Tibial nerve (tissue), 4 donors: ENCODE measurements at regions not wholly inside any gene's neighbourhood (a gene's known extent, or its start where the extent isn't known, plus 50 kb on each side); places are given as distances from the start of the nearest gene placed in this dataset.
"Not testable (repeated sequence)": the region's sequence is repeated elsewhere in the genome, so short reads cannot be mapped to it uniquely, and the experiment has no call there.

Experiments used
- DNase-seq, 2 donors: peaks; one replicate each; pipeline ENCODE4 v3.0.0-alpha.2; 2019; ENCODE audit warnings: low spot score in 2 of 2
- H3K27ac ChIP-seq, 4 donors: fragments of 200-600 bp; sonication (generic) in 3 of 4; one replicate each; pipeline ENCODE4 v1.5.1; 2017 to 2019; ENCODE audit warnings: mild to moderate bottlenecking in 1 of 4
- H3K27me3 ChIP-seq, 2 donors: fragments of 200-600 bp; sonication (generic) in 1 of 2; one replicate each; pipeline versions ENCODE4 v1.5.1 to v1.6.0; 2017 to 2019
- H3K36me3 ChIP-seq, 3 donors: fragments of 200-600 bp; sonication (generic); one replicate each; pipeline ENCODE4 v1.5.1; 2018 to 2019
- H3K4me1 ChIP-seq, 4 donors: fragments of 200-600 bp; sonication (generic) in 3 of 4; one replicate each; pipeline ENCODE4 v1.5.1; 2017 to 2019
- H3K4me3 ChIP-seq, 4 donors: fragments of 200-600 bp; sonication (generic) in 3 of 4; one replicate each; pipeline ENCODE4 v1.5.1; 2017 to 2019; ENCODE audit warnings: mild to moderate bottlenecking in 1 of 4, moderate library complexity in 1 of 4
- H3K9me3 ChIP-seq, 4 donors: fragments of 200-600 bp; sonication (generic) in 3 of 4; one replicate each; pipeline ENCODE4 v1.5.1; 2017 to 2019
- EP300 ChIP-seq, 2 donors: sonication (generic); formaldehyde crosslinking; IDR thresholded peaks; one replicate each; pipeline ENCODE4 v1.6.1; 2017; ENCODE audit warnings: antibody characterized with exemption in 2 of 2, mild to moderate bottlenecking in 1 of 2
- POLR2A ChIP-seq, 2 donors: fragments of 450-650 bp; IDR thresholded peaks; one replicate each; pipeline ENCODE4 v1.6.1; 2017; ENCODE audit warnings: antibody characterized with exemption in 2 of 2, mild to moderate bottlenecking in 2 of 2, moderate library complexity in 2 of 2
- WGBS, 2 donors: methylation state at CpG; one replicate each; pipeline ENCODE4 v1.1.5; 2018; 5-methylcytosine and 5-hydroxymethylcytosine counted together
- TF ChIP-seq, protein P1 (sequence below), 5 experiments: fragments of 200-600 bp in 3 of 5; fragments of 450-650 bp in 2 of 5; sonication (generic) in 3 of 5; IDR thresholded peaks; one replicate each; pipeline ENCODE4 v1.5.1; 2016 to 2019; ENCODE audit warnings: antibody characterized with exemption in 5 of 5, mild to moderate bottlenecking in 3 of 5, moderate library complexity in 2 of 5

GRCh38 chr6:16018626-16019025 lies 110.3 kb upstream of the MYLIP start:
- Histone ChIP-seq H3K4me3 (no peak overlapping the region), H3K9me3 (no peaks in the 10 kb centered on the region), H3K27ac (no peak overlapping the region), H3K4me1 (no peaks in the 10 kb centered on the region), H3K27me3 (no peaks in the 10 kb centered on the region), H3K36me3 (no peaks in the 10 kb centered on the region)
- WGBS, 2 donors: 95 to 98% methylated on average over 4 of the region's 4 CpGs
- DNase-seq: no peak
- TF ChIP-seq, protein P1, sequence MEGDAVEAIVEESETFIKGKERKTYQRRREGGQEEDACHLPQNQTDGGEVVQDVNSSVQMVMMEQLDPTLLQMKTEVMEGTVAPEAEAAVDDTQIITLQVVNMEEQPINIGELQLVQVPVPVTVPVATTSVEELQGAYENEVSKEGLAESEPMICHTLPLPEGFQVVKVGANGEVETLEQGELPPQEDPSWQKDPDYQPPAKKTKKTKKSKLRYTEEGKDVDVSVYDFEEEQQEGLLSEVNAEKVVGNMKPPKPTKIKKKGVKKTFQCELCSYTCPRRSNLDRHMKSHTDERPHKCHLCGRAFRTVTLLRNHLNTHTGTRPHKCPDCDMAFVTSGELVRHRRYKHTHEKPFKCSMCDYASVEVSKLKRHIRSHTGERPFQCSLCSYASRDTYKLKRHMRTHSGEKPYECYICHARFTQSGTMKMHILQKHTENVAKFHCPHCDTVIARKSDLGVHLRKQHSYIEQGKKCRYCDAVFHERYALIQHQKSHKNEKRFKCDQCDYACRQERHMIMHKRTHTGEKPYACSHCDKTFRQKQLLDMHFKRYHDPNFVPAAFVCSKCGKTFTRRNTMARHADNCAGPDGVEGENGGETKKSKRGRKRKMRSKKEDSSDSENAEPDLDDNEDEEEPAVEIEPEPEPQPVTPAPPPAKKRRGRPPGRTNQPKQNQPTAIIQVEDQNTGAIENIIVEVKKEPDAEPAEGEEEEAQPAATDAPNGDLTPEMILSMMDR (IDR thresholded peaks at IDR 0.05): no peak
- no peak for TF ChIP-seq POLR2A (IDR thresholded peaks at IDR 0.05)
- no peak for TF ChIP-seq EP300 (IDR thresholded peaks at IDR 0.05)

- not testable (repeated sequence) for H3K27ac ChIP-seq, H3K9me3 ChIP-seq, H3K4me1 ChIP-seq, H3K4me3 ChIP-seq, H3K36me3 ChIP-seq, H3K27me3 ChIP-seq, DNase-seq
- 96 to 97% methylated on average over 3 of the region's 3 CpGs for WGBS, 2 donors
Observed at GRCh38 chr6:16014325-16014724, 114.6 kb upstream of the MYLIP start.

GRCh38 chr6:16007146-16007545 lies 121.7 kb upstream of the MYLIP start:
- 78% methylated on average over 3 of the region's 3 CpGs for WGBS, 2 donors
- H3K4me3 ChIP-seq: no peak overlapping the region
- TF ChIP-seq, protein P1 (IDR thresholded peaks at IDR 0.05): no peak
- no peak for TF ChIP-seq POLR2A (IDR thresholded peaks at IDR 0.05)
- TF ChIP-seq EP300 (IDR thresholded peaks at IDR 0.05): no peak
- no peaks in the 10 kb centered on the region for H3K9me3 ChIP-seq
- H3K36me3 ChIP-seq: no peaks in the 10 kb centered on the region
- H3K4me1 ChIP-seq: peaks cover 0 to 2% (median 0%) of the 10 kb centered on the region in 4 donors
- H3K27ac ChIP-seq: no peak overlapping the region
- H3K27me3 ChIP-seq: no peaks in the 10 kb centered on the region
- no peak for DNase-seq

DNA sequence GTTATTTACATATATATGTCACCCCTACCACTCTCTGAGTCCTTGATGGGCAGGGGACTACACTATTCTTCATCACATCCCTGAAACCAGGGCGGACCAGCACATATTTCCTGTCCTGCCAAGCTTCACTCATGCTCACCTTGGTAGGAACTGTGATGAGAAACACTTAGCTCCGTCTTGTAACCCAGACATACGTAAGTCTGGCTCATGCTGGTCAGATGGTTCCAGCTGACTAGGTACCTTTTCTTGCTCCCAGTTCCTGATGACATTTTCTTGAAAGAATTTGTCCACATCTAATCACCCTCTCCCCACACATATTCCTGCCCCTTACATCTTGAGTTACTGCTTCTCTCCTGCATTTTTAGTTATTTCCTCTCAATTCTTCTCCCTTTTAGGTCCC lies 122.2 kb upstream of the MYLIP start:
- H3K4me1 ChIP-seq: peaks cover 0 to 2% (median 0%) of the 10 kb centered on the region in 4 donors
- no peaks in the 10 kb centered on the region for H3K36me3 ChIP-seq
- no peak for DNase-seq
- H3K4me3 ChIP-seq: no peak overlapping the region
- H3K27ac ChIP-seq: no peak overlapping the region
- H3K27me3 ChIP-seq: no peaks in the 10 kb centered on the region
- H3K9me3 ChIP-seq: no peaks in the 10 kb centered on the region
- no peak for TF ChIP-seq EP300 (IDR thresholded peaks at IDR 0.05)
- TF ChIP-seq, protein P1 (IDR thresholded peaks at IDR 0.05): no peak
- no peak for TF ChIP-seq POLR2A (IDR thresholded peaks at IDR 0.05)
- WGBS, 2 donors: 87 to 88% methylated on average over 3 of the region's 3 CpGs

DNA sequence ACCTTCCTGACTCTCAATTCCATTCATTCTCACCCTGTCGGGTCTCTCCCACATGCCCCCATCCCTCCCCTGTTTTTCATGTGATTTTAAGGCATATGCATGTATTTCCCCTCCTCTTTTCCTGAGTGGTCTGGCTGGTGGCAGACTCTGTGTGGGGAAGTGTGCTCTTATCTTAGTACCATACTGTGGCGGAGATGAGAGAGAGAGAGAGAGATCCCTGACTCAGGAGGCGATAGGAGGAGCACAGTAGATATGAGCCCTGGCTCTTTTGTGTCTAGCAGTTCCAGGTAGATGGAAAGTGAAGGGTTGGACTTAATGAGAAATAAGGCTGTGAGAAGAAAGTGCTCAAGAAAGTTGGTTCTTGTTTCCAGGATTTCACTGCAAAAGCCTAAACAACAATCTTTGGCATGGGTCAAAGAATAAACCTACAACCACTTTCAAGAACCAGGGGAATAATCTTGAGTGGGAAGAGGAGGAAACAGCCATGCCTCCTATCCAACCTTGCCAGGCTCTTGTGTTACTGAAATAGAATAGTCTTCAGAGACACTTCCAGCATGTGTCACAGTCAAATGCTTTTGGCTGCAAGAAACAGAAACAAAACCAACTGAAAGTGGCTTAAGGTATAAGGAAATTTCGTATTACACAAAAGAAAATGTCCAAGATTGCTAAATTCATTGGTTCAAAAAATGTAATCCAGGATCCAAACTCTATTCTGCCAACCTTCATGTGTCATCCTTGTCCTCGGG lies 123.8 kb upstream of the MYLIP start:
- H3K27ac ChIP-seq: no peak overlapping the region
- no peak overlapping the region for H3K4me3 ChIP-seq
- DNase-seq: no peak
- peaks cover 0 to 2% (median 0%) of the 10 kb centered on the region in 4 donors for H3K4me1 ChIP-seq
- no peaks in the 10 kb centered on the region for H3K36me3 ChIP-seq
- WGBS, 2 donors: 65 to 68% methylated on average over 5 of the region's 5 CpGs
- H3K9me3 ChIP-seq: no peaks in the 10 kb centered on the region
- no peaks in the 10 kb centered on the region for H3K27me3 ChIP-seq
- TF ChIP-seq, protein P1 (IDR thresholded peaks at IDR 0.05): no peak
- TF ChIP-seq EP300 (IDR thresholded peaks at IDR 0.05) (no peak), POLR2A (IDR thresholded peaks at IDR 0.05) (no peak)

- Histone ChIP-seq H3K36me3 (no peaks in the 10 kb centered on the region), H3K9me3 (no peaks in the 10 kb centered on the region), H3K4me3 (no peak overlapping the region), H3K4me1 (peaks cover 0 to 2% (median 0%) of the 10 kb centered on the region in 4 donors), H3K27ac (no peak overlapping the region), H3K27me3 (no peaks in the 10 kb centered on the region)
- no peak for DNase-seq
- 94 to 96% methylated on average over 2 of the region's 2 CpGs for WGBS, 2 donors
- TF ChIP-seq, protein P1 (IDR thresholded peaks at IDR 0.05): no peak
- TF ChIP-seq EP300 (IDR thresholded peaks at IDR 0.05): no peak
- TF ChIP-seq POLR2A (IDR thresholded peaks at IDR 0.05): no peak
Observed at GRCh38 chr6:16003197-16003491, 125.7 kb upstream of the MYLIP start.
